ENCODE measurements at regions not wholly inside any gene's neighbourhood (a gene's known extent, or its start where the extent isn't known, plus 50 kb on each side); places are given as distances from the start of the nearest gene placed in this dataset.

GRCh38 chr18:46222093-46222492 lies 117.9 kb downstream of the HAUS1 start (continued):
- no peak for TF ChIP-seq ZNF654 (tag by site-specific recombination; IDR thresholded peaks at IDR 0.05; ENCODE audit: low read depth)
- no peak for TF ChIP-seq GFI1B (tag by site-specific recombination; IDR thresholded peaks at IDR 0.05)
- no peak for TF ChIP-seq ZNF10 (tag by site-specific recombination; IDR thresholded peaks at IDR 0.05)
- TF ChIP-seq REPIN1 (tag by site-specific recombination; IDR thresholded peaks at IDR 0.05; ENCODE audit: low read depth) = no peak
- TF ChIP-seq ZNF544 (tag by site-specific recombination; IDR thresholded peaks at IDR 0.05) = no peak
- TF ChIP-seq ZNF18 (tag by site-specific recombination; IDR thresholded peaks at IDR 0.05) = no peak
- no peak for TF ChIP-seq SETDB1 (IDR thresholded peaks at IDR 0.05; ENCODE audit: insufficient read length, low read length)
- TF ChIP-seq, protein P1, sequence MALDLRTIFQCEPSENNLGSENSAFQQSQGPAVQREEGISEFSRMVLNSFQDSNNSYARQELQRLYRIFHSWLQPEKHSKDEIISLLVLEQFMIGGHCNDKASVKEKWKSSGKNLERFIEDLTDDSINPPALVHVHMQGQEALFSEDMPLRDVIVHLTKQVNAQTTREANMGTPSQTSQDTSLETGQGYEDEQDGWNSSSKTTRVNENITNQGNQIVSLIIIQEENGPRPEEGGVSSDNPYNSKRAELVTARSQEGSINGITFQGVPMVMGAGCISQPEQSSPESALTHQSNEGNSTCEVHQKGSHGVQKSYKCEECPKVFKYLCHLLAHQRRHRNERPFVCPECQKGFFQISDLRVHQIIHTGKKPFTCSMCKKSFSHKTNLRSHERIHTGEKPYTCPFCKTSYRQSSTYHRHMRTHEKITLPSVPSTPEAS (tag by site-specific recombination; IDR thresholded peaks at IDR 0.05) = no peak
- TF ChIP-seq, protein P2, sequence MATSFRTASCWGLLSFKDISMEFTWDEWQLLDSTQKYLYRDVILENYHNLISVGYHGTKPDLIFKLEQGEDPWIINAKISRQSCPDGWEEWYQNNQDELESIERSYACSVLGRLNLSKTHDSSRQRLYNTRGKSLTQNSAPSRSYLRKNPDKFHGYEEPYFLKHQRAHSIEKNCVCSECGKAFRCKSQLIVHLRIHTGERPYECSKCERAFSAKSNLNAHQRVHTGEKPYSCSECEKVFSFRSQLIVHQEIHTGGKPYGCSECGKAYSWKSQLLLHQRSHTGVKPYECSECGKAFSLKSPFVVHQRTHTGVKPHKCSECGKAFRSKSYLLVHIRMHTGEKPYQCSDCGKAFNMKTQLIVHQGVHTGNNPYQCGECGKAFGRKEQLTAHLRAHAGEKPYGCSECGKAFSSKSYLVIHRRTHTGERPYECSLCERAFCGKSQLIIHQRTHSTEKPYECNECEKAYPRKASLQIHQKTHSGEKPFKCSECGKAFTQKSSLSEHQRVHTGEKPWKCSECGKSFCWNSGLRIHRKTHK (tag by site-specific recombination; IDR thresholded peaks at IDR 0.05) = no peak

GRCh38 chr18:46222710-46223360 lies 118.7 kb downstream of the HAUS1 start:
- TF ChIP-seq ZBTB7A (tag by site-specific recombination; IDR thresholded peaks at IDR 0.05; ENCODE audit: low read depth) = no peak
- TF ChIP-seq ZNF610 (tag by site-specific recombination; IDR thresholded peaks at IDR 0.05; ENCODE audit: borderline replicate concordance) = no peak
- TF ChIP-seq ZNF677 (tag by site-specific recombination; IDR thresholded peaks at IDR 0.05) = no peak
- TF ChIP-seq ZBTB21 (tag by site-specific recombination; IDR thresholded peaks at IDR 0.05) = no peak
- TF ChIP-seq ZNF626 (tag by site-specific recombination; IDR thresholded peaks at IDR 0.05) = no peak
- no peak for TF ChIP-seq ZNF335 (tag by site-specific recombination; conservative IDR thresholded peaks at IDR 0.05)
- TF ChIP-seq IKZF3 (tag by site-specific recombination; IDR thresholded peaks at IDR 0.05) = no peak
- TF ChIP-seq, protein P3, sequence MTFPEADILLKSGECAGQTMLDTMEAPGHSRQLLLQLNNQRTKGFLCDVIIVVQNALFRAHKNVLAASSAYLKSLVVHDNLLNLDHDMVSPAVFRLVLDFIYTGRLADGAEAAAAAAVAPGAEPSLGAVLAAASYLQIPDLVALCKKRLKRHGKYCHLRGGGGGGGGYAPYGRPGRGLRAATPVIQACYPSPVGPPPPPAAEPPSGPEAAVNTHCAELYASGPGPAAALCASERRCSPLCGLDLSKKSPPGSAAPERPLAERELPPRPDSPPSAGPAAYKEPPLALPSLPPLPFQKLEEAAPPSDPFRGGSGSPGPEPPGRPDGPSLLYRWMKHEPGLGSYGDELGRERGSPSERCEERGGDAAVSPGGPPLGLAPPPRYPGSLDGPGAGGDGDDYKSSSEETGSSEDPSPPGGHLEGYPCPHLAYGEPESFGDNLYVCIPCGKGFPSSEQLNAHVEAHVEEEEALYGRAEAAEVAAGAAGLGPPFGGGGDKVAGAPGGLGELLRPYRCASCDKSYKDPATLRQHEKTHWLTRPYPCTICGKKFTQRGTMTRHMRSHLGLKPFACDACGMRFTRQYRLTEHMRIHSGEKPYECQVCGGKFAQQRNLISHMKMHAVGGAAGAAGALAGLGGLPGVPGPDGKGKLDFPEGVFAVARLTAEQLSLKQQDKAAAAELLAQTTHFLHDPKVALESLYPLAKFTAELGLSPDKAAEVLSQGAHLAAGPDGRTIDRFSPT (tag by site-specific recombination; IDR thresholded peaks at IDR 0.05) = no peak
- TF ChIP-seq ZNF140 (tag by site-specific recombination; IDR thresholded peaks at IDR 0.05) = no peak
- TF ChIP-seq ZNF169 (tag by site-specific recombination; IDR thresholded peaks at IDR 0.05) = no peak
- no peak for TF ChIP-seq ZNF776 (tag by site-specific recombination; IDR thresholded peaks at IDR 0.05; ENCODE audit: borderline replicate concordance)
- ChIA-PET POLR2A (no interaction called here), CTCF (interaction anchor here (4.5 kb wide), 1 partner anchor 50 kb away, joined by 33 read pairs; a partner anchor contains a TSS)
- H3K4me1 ChIP-seq (ENCODE audit: control insufficient read depth, insufficient read depth, low read length) = peaks cover 9% of the 10 kb centered on the region; the same call in 1 of the 2 replicates
- no peaks in the 10 kb centered on the region for H3K9me3 ChIP-seq (ENCODE audit: control insufficient read depth, insufficient read depth, low read depth, low read length)
- no peak overlapping the region for H3K4me3 ChIP-seq (ENCODE audit: low read depth, low read length)
- peaks cover 5 to 7% of the 10 kb centered on the region in 2 experiments; a peak in 2 of 3 replicates for H3K36me3 ChIP-seq (ENCODE audit: control insufficient read depth in 2 of 2, insufficient read depth in 1 of 2, low read length in 2 of 2)
- H3K27ac ChIP-seq (ENCODE audit: extremely low read depth, low read depth, low read length) = no peak overlapping the region
